ENCODE measurements at regions not wholly inside any gene's neighbourhood (a gene's known extent, or its start where the extent isn't known, plus 50 kb on each side); places are given as distances from the start of the nearest gene placed in this dataset.

GRCh38 chr6:14709066-14709670, 536.7 kb upstream of the JARID2 start:
- no peak for TF ChIP-seq EZH2 (optimal IDR thresholded peaks at IDR 0.05; ENCODE audit: low read depth, low read length)
- TF ChIP-seq, protein P1, sequence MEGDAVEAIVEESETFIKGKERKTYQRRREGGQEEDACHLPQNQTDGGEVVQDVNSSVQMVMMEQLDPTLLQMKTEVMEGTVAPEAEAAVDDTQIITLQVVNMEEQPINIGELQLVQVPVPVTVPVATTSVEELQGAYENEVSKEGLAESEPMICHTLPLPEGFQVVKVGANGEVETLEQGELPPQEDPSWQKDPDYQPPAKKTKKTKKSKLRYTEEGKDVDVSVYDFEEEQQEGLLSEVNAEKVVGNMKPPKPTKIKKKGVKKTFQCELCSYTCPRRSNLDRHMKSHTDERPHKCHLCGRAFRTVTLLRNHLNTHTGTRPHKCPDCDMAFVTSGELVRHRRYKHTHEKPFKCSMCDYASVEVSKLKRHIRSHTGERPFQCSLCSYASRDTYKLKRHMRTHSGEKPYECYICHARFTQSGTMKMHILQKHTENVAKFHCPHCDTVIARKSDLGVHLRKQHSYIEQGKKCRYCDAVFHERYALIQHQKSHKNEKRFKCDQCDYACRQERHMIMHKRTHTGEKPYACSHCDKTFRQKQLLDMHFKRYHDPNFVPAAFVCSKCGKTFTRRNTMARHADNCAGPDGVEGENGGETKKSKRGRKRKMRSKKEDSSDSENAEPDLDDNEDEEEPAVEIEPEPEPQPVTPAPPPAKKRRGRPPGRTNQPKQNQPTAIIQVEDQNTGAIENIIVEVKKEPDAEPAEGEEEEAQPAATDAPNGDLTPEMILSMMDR (IDR thresholded peaks at IDR 0.05; ENCODE audit: low read length) = no peak

Data from MM.1S (cell line).